ENCODE measurements at regions not wholly inside any gene's neighbourhood (a gene's known extent, or its start where the extent isn't known, plus 50 kb on each side); places are given as distances from the start of the nearest gene placed in this dataset.

DNA sequence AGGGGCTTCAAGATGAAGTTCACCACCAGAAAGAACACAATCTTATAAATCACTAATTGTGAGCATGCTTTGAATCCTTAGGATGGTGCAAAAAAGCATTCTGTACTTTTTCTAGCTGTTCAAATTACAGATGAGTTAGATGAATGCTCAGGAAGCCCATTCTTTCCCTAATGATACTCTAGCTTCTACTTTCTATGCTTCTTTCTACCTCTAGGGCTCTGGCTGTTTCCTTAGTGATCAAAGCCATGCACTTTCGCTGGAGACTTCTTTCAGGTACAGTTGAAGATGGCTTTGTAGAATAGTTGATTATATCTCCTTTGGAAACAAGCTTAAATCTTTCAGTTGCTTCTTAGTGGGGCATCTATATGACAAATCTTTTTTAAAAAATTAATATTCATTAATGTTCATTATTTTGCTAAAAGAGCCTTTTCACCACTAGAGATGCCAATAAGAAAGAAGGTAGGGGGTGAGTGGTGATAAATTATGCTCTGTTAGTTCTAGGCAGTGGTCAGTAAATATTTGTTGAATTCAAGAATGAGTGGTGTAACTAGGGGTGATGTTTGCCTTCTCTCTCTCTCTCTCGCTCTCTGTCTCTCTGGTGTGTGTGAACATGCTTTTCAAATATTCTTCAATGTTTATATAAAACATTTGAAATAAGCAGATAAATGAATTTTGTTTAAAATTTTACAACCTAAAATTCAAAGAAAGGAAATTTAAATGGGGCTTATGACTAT lies 169.4 kb downstream of the GLUD2 start:
- TF ChIP-seq, protein P1, sequence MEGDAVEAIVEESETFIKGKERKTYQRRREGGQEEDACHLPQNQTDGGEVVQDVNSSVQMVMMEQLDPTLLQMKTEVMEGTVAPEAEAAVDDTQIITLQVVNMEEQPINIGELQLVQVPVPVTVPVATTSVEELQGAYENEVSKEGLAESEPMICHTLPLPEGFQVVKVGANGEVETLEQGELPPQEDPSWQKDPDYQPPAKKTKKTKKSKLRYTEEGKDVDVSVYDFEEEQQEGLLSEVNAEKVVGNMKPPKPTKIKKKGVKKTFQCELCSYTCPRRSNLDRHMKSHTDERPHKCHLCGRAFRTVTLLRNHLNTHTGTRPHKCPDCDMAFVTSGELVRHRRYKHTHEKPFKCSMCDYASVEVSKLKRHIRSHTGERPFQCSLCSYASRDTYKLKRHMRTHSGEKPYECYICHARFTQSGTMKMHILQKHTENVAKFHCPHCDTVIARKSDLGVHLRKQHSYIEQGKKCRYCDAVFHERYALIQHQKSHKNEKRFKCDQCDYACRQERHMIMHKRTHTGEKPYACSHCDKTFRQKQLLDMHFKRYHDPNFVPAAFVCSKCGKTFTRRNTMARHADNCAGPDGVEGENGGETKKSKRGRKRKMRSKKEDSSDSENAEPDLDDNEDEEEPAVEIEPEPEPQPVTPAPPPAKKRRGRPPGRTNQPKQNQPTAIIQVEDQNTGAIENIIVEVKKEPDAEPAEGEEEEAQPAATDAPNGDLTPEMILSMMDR (IDR thresholded peaks at IDR 0.05) = no peak
- no peak for TF ChIP-seq POLR2A (IDR thresholded peaks at IDR 0.05)
- no peak for TF ChIP-seq POLR2AphosphoS5 (IDR thresholded peaks at IDR 0.05)
- TF ChIP-seq EP300 (IDR thresholded peaks at IDR 0.05) = no peak
